CD4-positive, alpha-beta memory T cell (primary cell): ENCODE measurements at regions not wholly inside any gene's neighbourhood (a gene's known extent, or its start where the extent isn't known, plus 50 kb on each side); places are given as distances from the start of the nearest gene placed in this dataset.
"Not testable (repeated sequence)": the region's sequence is repeated elsewhere in the genome, so short reads cannot be mapped to it uniquely, and the experiment has no call there.

Experiments used
- CTCF ChIA-PET: fragments of 350-600 bp; sonication (Branson Sonifier 250); formaldehyde crosslinking; loops from one replicate; lab custom pipeline; 2021; ENCODE audit warnings: inconsistent platforms; ENCODE audit not compliant: partially characterized antibody; lab: Charles Lee
- POLR2A ChIA-PET: fragments of 350-600 bp; sonication (Branson Sonifier 250); formaldehyde crosslinking; loops from one replicate; lab custom pipeline; 2021; ENCODE audit not compliant: partially characterized antibody; lab: Charles Lee
- DNase-seq, 5 donors: peaks; one replicate each; pipeline versions ENCODE4 v3.0.0 to v3.0.0-alpha.2; 2020 to 2022; ENCODE audit warnings: mixed read lengths in 1 of 5
- H3K27ac ChIP-seq: one replicate; pipeline ENCODE4 v1.7.0; 2013; ENCODE audit warnings: low read depth, low read length
- H3K27me3 ChIP-seq: 2 replicates; pipeline ENCODE4 v1.7.0; 2013; ENCODE audit warnings: mild to moderate bottlenecking, low read length, moderate library complexity; ENCODE audit not compliant: insufficient read depth
- H3K36me3 ChIP-seq: 2 replicates; pipeline ENCODE4 v1.7.0; 2013; ENCODE audit warnings: mild to moderate bottlenecking, low read length, moderate library complexity; ENCODE audit not compliant: insufficient read depth
- H3K4me1 ChIP-seq: 2 replicates; pipeline ENCODE4 v1.7.0; 2013; ENCODE audit warnings: mild to moderate bottlenecking, low read length, moderate library complexity; ENCODE audit not compliant: insufficient read depth
- H3K4me3 ChIP-seq, 2 donors: one replicate each; pipeline ENCODE4 v1.7.0; 2013; ENCODE audit warnings: low read length in 2 of 2, mild to moderate bottlenecking in 1 of 2
- H3K9me3 ChIP-seq, 2 donors: one replicate each; pipeline ENCODE4 v1.7.0; 2013; ENCODE audit warnings: low read length in 2 of 2, control low read depth in 1 of 2; ENCODE audit not compliant: control insufficient read depth in 1 of 2
- H3K27ac Mint-ChIP-seq, 7 donors: one replicate each; pipeline ENCODE4 v1.8.0; 2020 to 2021; ENCODE audit warnings: mixed read lengths in 7 of 7, mild to moderate bottlenecking in 6 of 7, inconsistent platforms in 3 of 7, moderate library complexity in 3 of 7
- H3K27me3 Mint-ChIP-seq, 2 donors: one replicate each; pipeline ENCODE4 v1.8.0; 2020 to 2021; ENCODE audit warnings: mixed read lengths in 2 of 2
- H3K36me3 Mint-ChIP-seq, 2 donors: one replicate each; pipeline ENCODE4 v1.8.0; 2020 to 2021; ENCODE audit warnings: mixed read lengths in 2 of 2, inconsistent platforms in 1 of 2, mild to moderate bottlenecking in 1 of 2
- H3K4me1 Mint-ChIP-seq, 4 donors: one replicate each; pipeline ENCODE4 v1.8.0; 2020 to 2021; ENCODE audit warnings: mixed read lengths in 4 of 4, mild to moderate bottlenecking in 1 of 4
- H3K4me3 Mint-ChIP-seq, 8 donors: one replicate each; pipeline ENCODE4 v1.8.0; 2020 to 2021; ENCODE audit warnings: mixed read lengths in 8 of 8, mild to moderate bottlenecking in 7 of 8, moderate library complexity in 6 of 8, inconsistent platforms in 3 of 8
- H3K9me3 Mint-ChIP-seq, 8 donors: one replicate each; pipeline ENCODE4 v1.8.0; 2020 to 2021; ENCODE audit warnings: mixed read lengths in 8 of 8, mild to moderate bottlenecking in 5 of 8, inconsistent platforms in 3 of 8, moderate library complexity in 1 of 8
- intact Hi-C: fragments of 100-400 bp; cut with micrococcal nuclease; formaldehyde crosslinking; loops from one replicate; pipeline ENCODE4 v1.15.1; 2023

DNA sequence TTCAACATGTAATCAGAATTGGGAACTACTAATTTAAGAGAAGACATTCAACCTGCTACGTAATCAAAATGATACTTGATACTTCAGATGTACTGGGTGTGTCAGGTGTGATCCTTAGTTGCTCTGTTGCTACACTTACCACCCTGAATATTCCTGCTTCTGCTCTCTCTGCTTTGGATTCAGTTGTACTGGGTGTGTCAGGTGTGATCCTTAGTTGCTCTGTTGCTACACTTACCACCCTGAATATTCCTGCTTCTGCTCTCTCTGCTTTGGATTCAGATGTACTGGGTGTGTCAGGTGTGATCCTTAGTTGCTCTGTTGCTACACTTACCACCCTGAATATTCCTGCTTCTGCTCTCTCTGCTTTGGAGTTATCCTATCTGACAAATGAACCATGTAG is 290.2 kb downstream of the RAB38 start:
- H3K9me3 ChIP-seq, intact Hi-C loops, H3K27me3 Mint-ChIP-seq, H3K27me3 ChIP-seq, DNase-seq, H3K36me3 Mint-ChIP-seq, CTCF ChIA-PET, H3K9me3 Mint-ChIP-seq, POLR2A ChIA-PET, H3K27ac ChIP-seq, H3K4me1 ChIP-seq, H3K36me3 ChIP-seq, H3K4me1 Mint-ChIP-seq, H3K27ac Mint-ChIP-seq, H3K4me3 ChIP-seq: not testable (repeated sequence)
- H3K4me3 Mint-ChIP-seq = peak overlapping the region in 1 of 8 donors; percentile 12

DNA sequence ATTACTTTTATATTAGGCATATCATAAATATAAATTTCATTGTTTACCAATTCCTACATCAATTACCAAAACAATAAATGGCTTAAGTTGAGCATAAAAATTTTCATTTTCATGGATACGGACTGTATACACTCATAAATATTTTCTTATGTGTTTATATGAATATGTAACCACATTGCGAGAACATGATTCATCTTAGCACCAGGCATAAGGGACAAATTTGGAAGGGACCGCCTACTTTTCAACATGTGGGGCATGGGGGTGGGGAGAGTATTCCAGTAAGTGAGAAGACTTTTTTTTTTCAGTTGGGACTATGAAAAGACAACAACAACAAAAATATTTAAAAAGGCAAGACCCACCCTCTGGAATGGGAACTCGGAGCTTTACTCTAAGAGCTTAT is 296.1 kb downstream of the RAB38 start:
- intact Hi-C loops = loop anchor here (2.0 kb wide), 1 partner anchor 664 kb away; no protein-coding TSS in a partner anchor

DNA sequence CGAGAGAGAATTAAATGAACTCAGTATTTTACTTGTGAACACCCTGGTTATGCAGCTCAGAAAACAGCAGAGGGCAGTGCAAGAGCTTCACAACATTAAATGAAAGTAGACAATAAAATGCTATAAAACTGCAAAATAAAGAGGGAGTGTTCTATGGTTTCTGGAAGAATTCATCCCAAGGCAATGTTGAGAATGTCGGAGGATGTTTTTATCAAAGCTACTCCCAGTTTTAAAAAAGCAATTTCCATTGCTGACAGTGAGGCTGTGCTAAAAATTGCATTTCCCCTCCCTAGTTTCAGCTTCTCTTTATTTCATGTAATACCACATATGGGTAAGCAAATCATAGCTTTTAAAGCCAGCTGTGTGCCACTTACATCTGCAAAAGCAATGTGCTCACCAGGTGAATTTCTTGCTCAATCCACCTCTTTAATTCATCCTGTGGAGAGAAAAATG is 296.8 kb downstream of the RAB38 start:
- CTCF ChIA-PET = no interaction called here

More for the DNA sequence above, 296.1 kb downstream of the RAB38 start:
- DNase-seq = no peak
- H3K4me3 Mint-ChIP-seq = no peak overlapping the region
- Histone ChIP-seq H3K4me3 (no peak overlapping the region), H3K27ac (no peak overlapping the region), H3K27me3 (no peaks in the 10 kb centered on the region), H3K4me1 (no peaks in the 10 kb centered on the region), H3K36me3 (no peaks in the 10 kb centered on the region), H3K9me3 (no peaks in the 10 kb centered on the region)
- H3K27ac Mint-ChIP-seq = no peak overlapping the region
- POLR2A ChIA-PET = no interaction called here
- no peaks in the 10 kb centered on the region for H3K9me3 Mint-ChIP-seq
- no peaks in the 10 kb centered on the region for H3K36me3 Mint-ChIP-seq
- no peaks in the 10 kb centered on the region for H3K4me1 Mint-ChIP-seq
- H3K27me3 Mint-ChIP-seq = peaks cover 1 to 4% of the 10 kb centered on the region in 2 donors
- CTCF ChIA-PET = no interaction called here

DNA sequence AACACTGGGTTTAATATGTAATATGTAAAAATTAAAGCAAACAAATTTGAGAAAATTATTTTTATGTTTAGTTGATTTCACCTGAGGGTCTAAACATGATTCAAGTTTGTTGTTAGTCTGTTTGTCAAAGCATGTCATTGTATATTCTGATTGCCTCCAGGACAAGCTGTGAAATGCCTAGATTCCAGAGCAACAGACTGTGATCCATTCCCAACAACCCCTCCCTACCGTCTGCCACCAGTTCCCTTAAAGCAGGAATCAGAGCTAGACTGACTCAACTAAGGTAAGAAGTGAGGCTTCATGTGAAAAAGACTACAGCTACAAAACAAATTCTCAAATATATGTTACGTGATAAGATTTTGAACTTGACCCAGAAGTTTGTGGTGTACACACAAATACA is 304.2 kb downstream of the RAB38 start:
- H3K4me1 ChIP-seq = no peaks in the 10 kb centered on the region
- H3K4me1 Mint-ChIP-seq = no peaks in the 10 kb centered on the region
- peaks cover 0 to 4% (median 0%) of the 10 kb centered on the region in 8 donors for H3K9me3 Mint-ChIP-seq
- H3K4me3 Mint-ChIP-seq = no peak overlapping the region
- intact Hi-C loops = no loop called here
- H3K27ac Mint-ChIP-seq = no peak overlapping the region
- no peak overlapping the region for H3K4me3 ChIP-seq
- H3K36me3 ChIP-seq = no peaks in the 10 kb centered on the region
- H3K27me3 ChIP-seq = no peaks in the 10 kb centered on the region
- H3K9me3 ChIP-seq = no peaks in the 10 kb centered on the region
- H3K27me3 Mint-ChIP-seq = peaks cover 0 to 2% of the 10 kb centered on the region in 2 donors
- H3K36me3 Mint-ChIP-seq = no peaks in the 10 kb centered on the region
- ChIA-PET POLR2A (no interaction called here), CTCF (no interaction called here)
- H3K27ac ChIP-seq = no peak overlapping the region
- no peak for DNase-seq

More for the DNA sequence above, 296.8 kb downstream of the RAB38 start:
- Mint-ChIP-seq H3K27me3 (peaks cover 1 to 2% of the 10 kb centered on the region in 2 donors), H3K9me3 (peaks cover 0 to 1% (median 0%) of the 10 kb centered on the region in 8 donors), H3K4me3 (no peak overlapping the region), H3K4me1 (no peaks in the 10 kb centered on the region), H3K36me3 (no peaks in the 10 kb centered on the region), H3K27ac (no peak overlapping the region)
- DNase-seq = no peak
- intact Hi-C loops = loop anchor here (2.0 kb wide), 1 partner anchor 664 kb away; no protein-coding TSS in a partner anchor
- POLR2A ChIA-PET = no interaction called here
- Histone ChIP-seq H3K36me3 (no peaks in the 10 kb centered on the region), H3K9me3 (no peaks in the 10 kb centered on the region), H3K27ac (no peak overlapping the region), H3K27me3 (no peaks in the 10 kb centered on the region), H3K4me1 (no peaks in the 10 kb centered on the region), H3K4me3 (no peak overlapping the region)

DNA sequence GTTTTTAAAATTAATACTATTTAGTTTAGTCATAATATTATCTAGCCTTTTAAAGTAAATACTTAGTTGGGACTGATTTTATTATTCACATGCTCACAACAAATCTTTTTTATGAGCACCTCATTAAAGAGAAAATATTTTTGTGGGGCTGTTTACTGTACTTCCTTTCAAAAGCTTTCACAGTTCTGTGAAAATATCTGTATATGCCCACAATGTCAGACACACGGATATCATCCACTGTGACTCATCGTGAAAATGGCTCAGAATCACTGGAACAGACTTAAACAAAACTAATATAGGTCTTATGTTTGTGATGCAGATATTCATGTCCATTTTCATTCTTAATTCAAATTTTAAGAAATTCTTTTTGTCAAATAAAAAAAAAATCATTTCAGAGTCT is 305.2 kb downstream of the RAB38 start:
- Mint-ChIP-seq H3K36me3 (no peaks in the 10 kb centered on the region), H3K27ac (no peak overlapping the region), H3K4me1 (no peaks in the 10 kb centered on the region), H3K9me3 (peaks cover 0 to 4% (median 0%) of the 10 kb centered on the region in 8 donors), H3K4me3 (no peak overlapping the region), H3K27me3 (peaks cover 0 to 2% of the 10 kb centered on the region in 2 donors)
- ChIA-PET CTCF (no interaction called here), POLR2A (no interaction called here)
- no peaks in the 10 kb centered on the region for H3K36me3 ChIP-seq
- no peaks in the 10 kb centered on the region for H3K9me3 ChIP-seq
- no peak for DNase-seq
- H3K4me1 ChIP-seq = no peaks in the 10 kb centered on the region
- no peak overlapping the region for H3K4me3 ChIP-seq
- intact Hi-C loops = no loop called here
- H3K27ac ChIP-seq = no peak overlapping the region
- no peaks in the 10 kb centered on the region for H3K27me3 ChIP-seq

DNA sequence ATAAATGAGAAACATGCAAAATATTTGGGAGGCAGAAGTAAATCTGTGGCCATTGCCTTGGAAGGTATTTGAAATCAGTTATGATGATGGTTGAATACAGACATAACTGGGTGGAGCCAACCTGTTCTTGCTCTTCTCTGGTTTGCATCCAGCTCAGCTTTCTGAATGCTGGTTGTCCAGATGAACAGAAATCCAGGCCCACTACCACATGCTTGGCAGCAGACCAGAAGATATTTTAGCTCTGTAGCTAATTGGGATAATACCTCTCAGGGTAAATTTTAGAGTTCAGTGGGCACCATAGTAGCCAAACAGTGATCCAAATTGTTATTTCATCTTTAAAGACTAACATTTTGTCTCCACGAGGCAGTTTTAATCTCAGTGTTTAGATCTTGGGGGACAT is 308.3 kb downstream of the RAB38 start:
- no peak overlapping the region for H3K4me3 Mint-ChIP-seq
- POLR2A ChIA-PET = no interaction called here
- H3K36me3 Mint-ChIP-seq = no peaks in the 10 kb centered on the region
- H3K27ac ChIP-seq = no peak overlapping the region
- H3K9me3 ChIP-seq = no peaks in the 10 kb centered on the region
- no peaks in the 10 kb centered on the region for H3K36me3 ChIP-seq
- no peaks in the 10 kb centered on the region for H3K4me1 ChIP-seq
- intact Hi-C loops = no loop called here
- H3K4me3 ChIP-seq = no peak overlapping the region
- no peak for DNase-seq
- CTCF ChIA-PET = no interaction called here
- H3K27ac Mint-ChIP-seq = no peak overlapping the region
- peaks cover 0 to 3% (median 0%) of the 10 kb centered on the region in 8 donors for H3K9me3 Mint-ChIP-seq
- H3K27me3 ChIP-seq = no peaks in the 10 kb centered on the region
- H3K4me1 Mint-ChIP-seq = no peaks in the 10 kb centered on the region
- no peaks in the 10 kb centered on the region for H3K27me3 Mint-ChIP-seq

DNA sequence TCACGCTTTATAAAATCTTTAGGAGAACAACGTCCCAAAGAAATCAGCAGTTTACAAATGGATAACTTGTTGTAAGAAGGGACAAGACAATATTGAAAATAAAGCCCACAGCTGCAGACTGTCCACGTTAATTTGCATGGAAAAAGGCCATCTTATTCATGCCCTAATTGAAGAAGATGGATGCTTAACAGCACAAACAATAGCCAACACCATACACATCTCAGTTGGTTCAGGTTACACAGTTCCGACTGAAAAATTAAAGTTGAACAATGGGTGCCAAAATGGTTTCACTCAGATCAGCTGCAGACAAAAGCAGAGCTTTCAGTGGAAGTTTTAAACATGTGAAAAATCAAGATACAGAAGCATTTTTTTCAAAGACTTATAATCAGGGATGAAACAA is 314.2 kb downstream of the RAB38 start:
- intact Hi-C loops = no loop called here
- peaks cover 0 to 3% (median 0%) of the 10 kb centered on the region in 8 donors for H3K9me3 Mint-ChIP-seq
- DNase-seq = no peak
- Histone ChIP-seq H3K27me3 (no peaks in the 10 kb centered on the region), H3K4me1 (no peaks in the 10 kb centered on the region), H3K36me3 (no peaks in the 10 kb centered on the region), H3K9me3 (no peaks in the 10 kb centered on the region), H3K4me3 (no peak overlapping the region), H3K27ac (no peak overlapping the region)
- no peak overlapping the region for H3K4me3 Mint-ChIP-seq
- H3K27me3 Mint-ChIP-seq = no peaks in the 10 kb centered on the region
- ChIA-PET CTCF (no interaction called here), POLR2A (no interaction called here)
- H3K27ac Mint-ChIP-seq = no peak overlapping the region
- no peaks in the 10 kb centered on the region for H3K4me1 Mint-ChIP-seq
- H3K36me3 Mint-ChIP-seq = no peaks in the 10 kb centered on the region

DNA sequence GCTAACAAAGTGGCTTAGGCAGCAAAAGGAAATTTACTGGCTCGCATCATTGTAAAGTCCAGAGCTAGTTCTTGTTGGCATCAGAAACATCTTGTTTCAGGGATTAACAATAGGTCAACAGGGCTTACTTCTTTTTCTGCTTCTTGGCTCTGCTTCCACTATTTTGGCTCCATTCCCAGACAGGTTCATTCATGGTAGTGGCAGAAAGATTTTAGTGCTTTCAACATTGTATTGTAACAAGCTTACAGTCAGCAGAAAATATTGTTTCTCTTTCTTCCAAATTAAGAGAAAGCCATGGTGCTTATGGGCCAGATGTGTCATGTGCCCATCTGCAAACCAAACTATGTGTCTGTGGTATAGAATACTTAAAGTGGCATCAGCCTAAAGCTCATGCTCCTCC is 315.6 kb downstream of the RAB38 start:
- Histone ChIP-seq H3K9me3 (no peaks in the 10 kb centered on the region), H3K4me1 (no peaks in the 10 kb centered on the region), H3K27me3 (no peaks in the 10 kb centered on the region), H3K27ac (no peak overlapping the region), H3K36me3 (no peaks in the 10 kb centered on the region), H3K4me3 (no peak overlapping the region)
- ChIA-PET CTCF (no interaction called here), POLR2A (no interaction called here)
- intact Hi-C loops = no loop called here
- DNase-seq = no peak
- Mint-ChIP-seq H3K27me3 (no peaks in the 10 kb centered on the region), H3K36me3 (no peaks in the 10 kb centered on the region), H3K4me1 (no peaks in the 10 kb centered on the region), H3K27ac (no peak overlapping the region), H3K9me3 (peaks cover 0 to 3% (median 0%) of the 10 kb centered on the region in 8 donors), H3K4me3 (no peak overlapping the region)
